ENCODE measurements at regions not wholly inside any gene's neighbourhood (a gene's known extent, or its start where the extent isn't known, plus 50 kb on each side); places are given as distances from the start of the nearest gene placed in this dataset.

- TF ChIP-seq POLR2A (IDR thresholded peaks at IDR 0.05) (no peak), CTCF (IDR thresholded peaks at IDR 0.05) (no peak)
Observed at GRCh38 chr17:77837917-77838316, 120.6 kb upstream of the TNRC6C start.
